Activated CD4-positive, alpha-beta T cell treated with anti-CD3 and anti-CD28 coated beads for 36 hours (primary cell): ENCODE measurements at regions not wholly inside any gene's neighbourhood (a gene's known extent, or its start where the extent isn't known, plus 50 kb on each side); places are given as distances from the start of the nearest gene placed in this dataset.

ENCODE experiments used
- ATAC-seq: fragments of 200-7000 bp; cut with Tn5 transposase; one replicate; pipeline ENCODE4 v1.10.0; 2021; ENCODE audit warnings: mild to moderate bottlenecking, moderate library complexity
- CTCF ChIA-PET: fragments of 350-600 bp; sonication (Branson Sonifier 250); formaldehyde crosslinking; loops from one replicate; lab custom pipeline; 2021; ENCODE audit warnings: antibody characterized with exemption; lab: Charles Lee
- POLR2A ChIA-PET: fragments of 350-600 bp; sonication (Branson Sonifier 250); formaldehyde crosslinking; loops from one replicate; lab custom pipeline; 2021; ENCODE audit warnings: antibody characterized with exemption, inconsistent platforms; lab: Charles Lee
- DNase-seq: peaks from one replicate; pipeline ENCODE4 v3.0.0-alpha.2; 2020
- H3K27ac Mint-ChIP-seq: one replicate; pipeline ENCODE4 v1.8.0; 2021; ENCODE audit warnings: mixed read lengths
- H3K27me3 Mint-ChIP-seq: one replicate; pipeline ENCODE4 v1.8.0; 2021; ENCODE audit warnings: mixed read lengths
- H3K36me3 Mint-ChIP-seq: one replicate; pipeline ENCODE4 v1.8.0; 2021; ENCODE audit warnings: low read depth, mixed read lengths
- H3K4me1 Mint-ChIP-seq: one replicate; pipeline ENCODE4 v1.8.0; 2021; ENCODE audit warnings: mixed read lengths
- H3K4me3 Mint-ChIP-seq: one replicate; pipeline ENCODE4 v1.8.0; 2021; ENCODE audit warnings: mild to moderate bottlenecking, moderate library complexity, mixed read lengths
- H3K9me3 Mint-ChIP-seq: one replicate; pipeline ENCODE4 v1.8.0; 2021; ENCODE audit warnings: low read depth, mixed read lengths
- intact Hi-C, 2 experiments: fragments of 100-400 bp; cut with DNase I in 1 of 2; cut with micrococcal nuclease in 1 of 2; formaldehyde crosslinking; loops; one replicate each; pipeline versions ENCODE4 v1.14.2 to v1.15.1; 2022 to 2024; cut with DNase I, micrococcal nuclease

DNA sequence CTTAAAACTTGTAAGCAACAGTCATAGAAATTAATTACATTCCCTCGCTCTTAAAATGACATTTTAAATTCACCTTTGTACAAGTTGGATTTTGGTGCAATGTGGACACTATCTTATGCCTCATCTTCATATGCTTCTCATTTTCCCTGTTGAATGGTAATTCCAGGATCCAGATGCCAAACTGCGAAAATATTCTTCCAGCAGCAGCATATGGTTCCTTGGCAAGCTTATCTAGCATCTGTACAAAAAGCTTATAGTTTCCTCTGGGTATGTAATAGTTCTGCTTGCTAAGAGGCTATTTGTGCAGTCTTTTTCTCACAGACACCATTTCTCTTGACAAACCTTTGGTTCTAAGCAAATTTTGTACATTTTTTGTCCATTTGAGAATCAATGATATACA lies 2079.7 kb upstream of the AGA start:
- no peak for ATAC-seq
- Mint-ChIP-seq H3K27me3 (no peaks in the 10 kb centered on the region), H3K9me3 (peaks cover 19% of the 10 kb centered on the region), H3K36me3 (no peaks in the 10 kb centered on the region), H3K4me3 (no peak overlapping the region), H3K27ac (no peak overlapping the region), H3K4me1 (no peaks in the 10 kb centered on the region)
- POLR2A ChIA-PET: no interaction called here
- intact Hi-C loops: no loop called here
- DNase-seq: no peak
- CTCF ChIA-PET: no interaction called here

DNA sequence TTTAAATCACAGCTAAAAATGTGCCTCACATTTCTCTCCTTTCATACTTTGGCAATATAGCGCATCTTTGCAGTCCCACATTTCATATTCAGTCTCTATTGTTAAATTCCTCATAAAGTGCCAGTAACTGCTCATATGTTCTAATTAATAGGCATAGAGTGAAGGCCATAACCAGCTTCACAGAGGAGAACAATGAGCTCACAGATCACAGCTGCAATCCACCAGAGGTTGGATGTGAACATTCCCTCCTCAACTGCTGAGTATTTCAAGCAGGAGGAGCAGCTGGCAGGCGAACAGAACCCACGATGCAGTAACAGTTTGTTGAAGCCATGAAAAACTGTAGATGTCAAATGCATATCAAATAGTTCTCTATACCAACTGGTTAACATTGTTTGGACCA lies 2088.7 kb upstream of the AGA start:
- ATAC-seq (no peak), DNase-seq (no peak)
- Mint-ChIP-seq H3K27ac (no peak overlapping the region), H3K36me3 (no peaks in the 10 kb centered on the region), H3K4me1 (no peaks in the 10 kb centered on the region), H3K9me3 (peaks cover 6% of the 10 kb centered on the region), H3K4me3 (no peak overlapping the region), H3K27me3 (no peaks in the 10 kb centered on the region)
- CTCF ChIA-PET: no interaction called here
- intact Hi-C loops: no loop called here
- POLR2A ChIA-PET: no interaction called here

DNA sequence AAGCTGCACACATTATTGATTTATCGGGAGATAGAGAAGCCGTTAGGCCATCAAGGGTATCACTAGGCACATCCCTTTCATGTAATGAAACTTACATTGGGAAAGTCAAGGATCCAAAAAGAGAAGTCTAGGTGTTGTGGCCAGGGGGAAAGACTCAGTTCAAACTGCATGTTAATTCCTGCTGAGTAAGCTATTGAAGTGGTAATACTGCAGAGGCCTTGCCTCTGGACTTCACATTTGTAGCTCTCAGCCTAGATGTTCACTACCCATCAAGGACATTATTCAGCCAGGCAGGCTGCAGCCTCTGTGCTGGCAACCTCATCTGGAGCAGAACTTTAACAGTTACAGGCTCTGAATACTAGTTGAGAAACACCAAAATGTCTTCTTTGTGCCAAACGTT lies 2094.5 kb upstream of the AGA start:
- H3K36me3 Mint-ChIP-seq: no peaks in the 10 kb centered on the region
- H3K27ac Mint-ChIP-seq: no peak overlapping the region
- no peak for DNase-seq
- ChIA-PET CTCF (no interaction called here), POLR2A (interaction anchor here (0.6 kb wide), 1 partner anchor 1195 kb away, joined by 3 read pairs; no protein-coding TSS in a partner anchor)
- no peaks in the 10 kb centered on the region for H3K4me1 Mint-ChIP-seq
- H3K9me3 Mint-ChIP-seq: peaks cover 10% of the 10 kb centered on the region
- ATAC-seq: no peak
- no peaks in the 10 kb centered on the region for H3K27me3 Mint-ChIP-seq
- intact Hi-C loops: no loop called here
- no peak overlapping the region for H3K4me3 Mint-ChIP-seq

DNA sequence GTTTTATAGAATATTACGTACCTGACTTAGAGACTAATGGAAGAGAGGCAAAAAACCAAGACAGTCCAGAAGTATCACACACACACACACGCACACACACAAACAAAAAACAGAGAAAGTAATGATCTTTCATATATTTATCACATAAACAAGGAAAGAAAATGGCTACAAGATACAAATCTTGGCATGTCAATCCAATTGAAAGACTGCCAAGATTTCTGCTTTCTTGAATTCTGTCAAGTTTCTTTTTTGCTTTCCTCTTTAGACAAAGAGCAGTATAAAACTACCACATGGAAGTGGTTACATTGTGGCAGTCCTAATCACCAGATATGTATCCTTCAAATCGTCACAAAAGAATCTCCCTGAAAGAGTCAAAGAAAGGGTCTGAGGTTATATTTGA lies 2097.4 kb upstream of the AGA start:
- H3K36me3 Mint-ChIP-seq: no peaks in the 10 kb centered on the region
- no peak overlapping the region for H3K27ac Mint-ChIP-seq
- POLR2A ChIA-PET: no interaction called here
- intact Hi-C loops: no loop called here
- no peak overlapping the region for H3K4me3 Mint-ChIP-seq
- no peaks in the 10 kb centered on the region for H3K27me3 Mint-ChIP-seq
- CTCF ChIA-PET: no interaction called here
- peaks cover 8% of the 10 kb centered on the region for H3K9me3 Mint-ChIP-seq
- ATAC-seq (no peak), DNase-seq (no peak)
- no peaks in the 10 kb centered on the region for H3K4me1 Mint-ChIP-seq

DNA sequence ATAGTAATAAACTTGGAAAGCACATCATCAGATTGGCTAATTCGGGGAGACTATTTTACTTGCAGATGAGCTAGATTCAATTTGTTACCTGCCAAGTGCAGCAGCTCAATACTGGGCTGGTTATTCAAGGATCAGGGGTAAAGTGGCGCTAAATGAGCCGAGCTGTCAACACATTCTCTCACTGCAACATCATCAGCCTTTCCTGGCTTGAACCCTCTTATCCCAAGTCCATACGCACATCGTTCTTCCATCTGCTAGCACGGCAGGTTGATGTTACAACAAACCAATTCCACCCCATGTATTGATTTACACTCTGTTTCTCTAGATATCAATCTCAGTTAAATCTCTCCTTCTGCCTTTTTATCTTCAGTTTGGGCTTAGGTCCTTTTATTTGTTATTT lies 2101.5 kb upstream of the AGA start:
- POLR2A ChIA-PET: no interaction called here

DNA sequence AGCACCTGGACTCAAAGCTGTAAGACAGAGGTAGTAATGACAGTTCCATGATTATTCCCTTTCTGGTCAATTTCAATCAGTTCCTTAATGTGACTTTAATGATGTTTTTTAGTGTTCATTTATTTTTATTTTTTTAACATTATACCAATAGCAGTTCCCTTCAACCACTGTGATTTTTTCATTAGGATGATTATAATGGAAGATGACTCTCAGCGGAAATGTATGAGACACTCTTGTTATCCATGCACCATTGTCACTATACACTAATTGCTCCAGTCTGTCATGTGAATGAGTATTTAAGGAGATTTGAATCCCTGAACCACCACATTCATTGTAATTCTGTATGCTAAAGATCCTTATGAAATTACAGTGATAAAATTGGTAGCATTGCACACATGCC lies 2102.3 kb upstream of the AGA start:
- Mint-ChIP-seq H3K27me3 (no peaks in the 10 kb centered on the region), H3K9me3 (peaks cover 19% of the 10 kb centered on the region), H3K27ac (no peak overlapping the region), H3K36me3 (no peaks in the 10 kb centered on the region), H3K4me3 (no peak overlapping the region), H3K4me1 (no peaks in the 10 kb centered on the region)
- ChIA-PET CTCF (no interaction called here), POLR2A (no interaction called here)
- no peak for ATAC-seq
- no peak for DNase-seq
- intact Hi-C loops: no loop called here

More for the DNA sequence above, 2101.5 kb upstream of the AGA start:
- ATAC-seq: no peak
- Mint-ChIP-seq H3K27ac (no peak overlapping the region), H3K9me3 (peaks cover 19% of the 10 kb centered on the region), H3K27me3 (no peaks in the 10 kb centered on the region), H3K4me3 (no peak overlapping the region), H3K36me3 (no peaks in the 10 kb centered on the region), H3K4me1 (no peaks in the 10 kb centered on the region)
- DNase-seq: no peak
- CTCF ChIA-PET: no interaction called here
- intact Hi-C loops: no loop called here

DNA sequence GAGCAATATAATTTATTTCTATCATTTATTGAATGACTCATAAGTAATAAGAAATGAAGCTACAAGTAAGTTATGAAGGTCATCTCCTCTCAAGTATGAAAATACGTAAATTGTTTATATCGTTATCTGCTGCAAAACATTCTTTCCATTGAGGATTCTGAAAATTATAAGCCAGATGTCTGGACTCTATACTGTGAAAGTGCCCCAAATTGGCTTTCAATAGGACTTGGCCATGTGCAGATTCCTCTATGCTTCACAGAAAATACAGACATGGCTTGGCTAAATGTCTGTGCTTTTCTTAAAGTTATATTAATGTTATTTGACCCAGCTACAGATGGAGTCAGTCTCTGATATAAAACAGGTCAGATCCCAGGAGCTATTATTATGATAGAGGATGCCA lies 2109.9 kb upstream of the AGA start:
- intact Hi-C loops: no loop called here
- H3K9me3 Mint-ChIP-seq: peaks cover 11% of the 10 kb centered on the region
- no peak overlapping the region for H3K27ac Mint-ChIP-seq
- DNase-seq (no peak), ATAC-seq (no peak)
- ChIA-PET CTCF (no interaction called here), POLR2A (no interaction called here)
- no peaks in the 10 kb centered on the region for H3K27me3 Mint-ChIP-seq
- no peaks in the 10 kb centered on the region for H3K4me1 Mint-ChIP-seq
- no peak overlapping the region for H3K4me3 Mint-ChIP-seq
- H3K36me3 Mint-ChIP-seq: no peaks in the 10 kb centered on the region

DNA sequence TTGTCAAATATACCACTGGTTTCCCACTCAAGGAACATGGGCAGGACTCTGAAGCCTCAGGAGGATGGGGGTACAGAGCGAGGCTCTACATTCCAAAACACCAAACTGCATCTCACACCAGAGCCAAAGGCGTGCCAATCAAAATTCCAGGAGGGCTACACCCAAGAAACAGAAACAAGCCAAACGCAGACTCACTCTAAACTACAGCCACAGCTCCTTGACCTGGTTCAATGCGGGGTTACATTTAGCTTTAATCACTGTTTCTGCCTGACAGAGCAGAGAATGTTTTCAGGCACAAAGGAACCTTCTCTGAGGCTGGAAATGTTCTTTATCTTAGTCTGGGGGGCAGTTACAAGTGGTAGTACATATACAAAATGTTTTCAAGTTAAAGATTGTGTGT lies 2121.5 kb upstream of the AGA start:
- H3K4me1 Mint-ChIP-seq: no peaks in the 10 kb centered on the region
- no peaks in the 10 kb centered on the region for H3K36me3 Mint-ChIP-seq
- intact Hi-C loops: no loop called here
- ChIA-PET POLR2A (no interaction called here), CTCF (interaction anchor here (0.6 kb wide), 1 partner anchor 1728 kb away, joined by 3 read pairs; no protein-coding TSS in a partner anchor)
- ATAC-seq: no peak
- no peak overlapping the region for H3K27ac Mint-ChIP-seq
- no peak overlapping the region for H3K4me3 Mint-ChIP-seq
- no peak for DNase-seq
- peaks cover 25% of the 10 kb centered on the region for H3K9me3 Mint-ChIP-seq
- H3K27me3 Mint-ChIP-seq: no peaks in the 10 kb centered on the region

DNA sequence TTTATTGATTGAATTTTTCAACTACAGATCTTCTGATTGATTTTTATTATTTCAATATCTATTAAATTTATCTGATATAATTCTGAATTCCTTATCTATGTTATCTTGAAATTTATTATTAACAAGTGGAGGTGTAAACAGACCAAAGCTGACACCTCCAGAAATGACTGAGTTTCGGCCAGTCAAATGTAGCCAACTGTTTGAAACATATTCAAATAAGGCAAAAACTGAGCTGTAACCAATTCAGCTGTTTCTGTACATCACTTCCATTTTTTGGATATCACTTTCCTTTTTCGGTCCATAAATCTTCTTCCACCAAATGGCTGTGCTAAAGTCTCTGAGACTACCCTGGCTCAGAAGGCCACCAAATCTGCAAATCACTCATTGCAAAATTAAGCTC lies 2127.3 kb upstream of the AGA start:
- Mint-ChIP-seq H3K9me3 (peaks cover 20% of the 10 kb centered on the region), H3K27me3 (no peaks in the 10 kb centered on the region), H3K4me3 (no peak overlapping the region), H3K36me3 (no peaks in the 10 kb centered on the region), H3K27ac (no peak overlapping the region), H3K4me1 (no peaks in the 10 kb centered on the region)
- ATAC-seq (no peak), DNase-seq (no peak)
- ChIA-PET POLR2A (no interaction called here), CTCF (no interaction called here)
- intact Hi-C loops: no loop called here

DNA sequence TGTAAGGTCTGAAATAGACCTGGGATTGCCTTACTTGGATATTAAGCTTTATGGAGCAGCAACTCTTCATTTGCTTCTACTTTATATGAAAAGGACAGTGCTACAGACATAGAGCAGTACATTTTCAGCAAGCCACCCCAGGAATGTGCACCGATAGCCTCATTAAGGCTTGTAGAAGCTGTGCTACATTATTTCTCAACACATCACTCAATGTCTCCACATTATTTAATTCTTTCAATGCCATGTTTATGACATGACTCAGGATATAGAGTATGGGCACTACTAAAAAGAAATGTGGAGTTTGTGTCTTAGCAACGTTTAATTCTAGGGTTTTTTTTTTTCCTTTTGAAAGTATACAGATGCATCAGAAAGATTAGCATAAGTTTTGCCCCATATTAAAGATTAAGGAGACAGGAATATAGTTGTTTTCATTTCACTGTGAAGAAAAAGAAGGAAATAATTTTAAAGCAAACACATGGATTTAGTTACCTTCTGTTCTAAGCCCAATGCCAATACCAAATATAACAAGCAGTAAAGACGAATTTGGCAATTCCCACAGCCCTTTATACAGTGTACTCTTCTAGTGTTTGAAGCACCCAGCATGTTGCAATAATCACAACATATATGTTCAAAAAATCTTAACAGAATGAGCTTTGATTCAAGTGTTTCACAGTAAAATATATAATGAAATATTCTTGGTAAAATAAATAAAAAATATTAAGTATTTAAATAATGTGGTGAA lies 2140.1 kb upstream of the AGA start:
- no peak overlapping the region for H3K27ac Mint-ChIP-seq
- no peaks in the 10 kb centered on the region for H3K27me3 Mint-ChIP-seq
- peaks cover 11% of the 10 kb centered on the region for H3K9me3 Mint-ChIP-seq
- ATAC-seq (no peak), DNase-seq (no peak)
- intact Hi-C loops: no loop called here
- CTCF ChIA-PET: no interaction called here
- no peaks in the 10 kb centered on the region for H3K36me3 Mint-ChIP-seq
- H3K4me3 Mint-ChIP-seq: no peak overlapping the region
- POLR2A ChIA-PET: no interaction called here
- H3K4me1 Mint-ChIP-seq: no peaks in the 10 kb centered on the region

DNA sequence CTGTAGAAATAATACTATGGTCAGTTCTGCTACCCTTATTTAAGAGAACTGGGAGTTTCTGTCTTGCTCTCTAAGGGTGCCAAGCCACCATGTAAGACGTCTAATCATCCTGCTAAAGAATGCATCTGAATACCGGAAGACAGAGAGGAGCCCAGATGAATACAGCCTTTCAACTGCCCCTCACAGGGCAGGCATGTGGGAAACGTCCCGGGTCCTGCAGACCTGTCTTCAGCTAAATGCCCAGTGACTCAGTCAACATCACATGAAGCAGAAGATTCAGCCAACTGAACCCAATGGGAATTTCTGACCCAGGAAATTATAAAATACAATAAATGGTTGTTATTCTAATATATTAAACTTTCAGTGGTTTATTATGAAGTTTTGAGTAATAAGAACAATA lies 2141.0 kb upstream of the AGA start:
- Mint-ChIP-seq H3K36me3 (no peaks in the 10 kb centered on the region), H3K4me1 (no peaks in the 10 kb centered on the region), H3K4me3 (no peak overlapping the region), H3K27ac (no peak overlapping the region), H3K9me3 (peaks cover 11% of the 10 kb centered on the region), H3K27me3 (no peaks in the 10 kb centered on the region)
- intact Hi-C loops: no loop called here
- ATAC-seq (no peak), DNase-seq (no peak)
- ChIA-PET POLR2A (no interaction called here), CTCF (no interaction called here)

DNA sequence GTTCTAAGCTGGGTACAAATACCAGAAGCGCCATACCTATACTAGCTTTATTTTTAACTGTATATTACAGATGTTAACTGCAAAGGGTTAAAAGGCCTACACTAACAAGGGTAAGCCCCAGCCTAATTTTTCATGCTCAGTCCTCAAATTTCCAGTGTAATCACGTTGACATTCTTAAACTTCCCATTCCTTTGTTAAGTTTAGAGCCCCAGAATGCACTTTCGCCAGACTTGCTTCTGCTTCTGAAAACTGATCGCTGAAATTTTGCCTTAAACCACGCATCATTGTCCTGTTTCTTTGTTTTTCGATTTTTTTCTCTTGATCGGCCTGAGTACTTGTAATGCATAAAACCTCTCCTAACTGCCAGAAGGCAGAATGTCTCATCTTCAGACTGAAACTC lies 2141.9 kb upstream of the AGA start:
- CTCF ChIA-PET: no interaction called here
- H3K27ac Mint-ChIP-seq: no peak overlapping the region
- no peaks in the 10 kb centered on the region for H3K4me1 Mint-ChIP-seq
- intact Hi-C loops: no loop called here
- DNase-seq (no peak), ATAC-seq (no peak)
- no peaks in the 10 kb centered on the region for H3K27me3 Mint-ChIP-seq
- no peaks in the 10 kb centered on the region for H3K36me3 Mint-ChIP-seq
- H3K9me3 Mint-ChIP-seq: peaks cover 8% of the 10 kb centered on the region
- POLR2A ChIA-PET: no interaction called here
- no peak overlapping the region for H3K4me3 Mint-ChIP-seq
